ENCODE measurements at regions not wholly inside any gene's neighbourhood (a gene's known extent, or its start where the extent isn't known, plus 50 kb on each side); places are given as distances from the start of the nearest gene placed in this dataset.

GRCh38 chr12:48280572-48280971 lies 70.1 kb downstream of the ZNF641 start (continued):
- no peak for TF ChIP-seq PATZ1 (CRISPR knock-in tag; IDR thresholded peaks at IDR 0.05; ENCODE audit: borderline replicate concordance)

- no peak for TF ChIP-seq SNAI2 (CRISPR knock-in tag; IDR thresholded peaks at IDR 0.05)
- TF ChIP-seq RARB (CRISPR knock-in tag; IDR thresholded peaks at IDR 0.05) = no peak
- no peak for TF ChIP-seq TSHZ2 (CRISPR knock-in tag; IDR thresholded peaks at IDR 0.05)
- TF ChIP-seq PATZ1 (CRISPR knock-in tag; IDR thresholded peaks at IDR 0.05; ENCODE audit: borderline replicate concordance) = no peak
- no peak for TF ChIP-seq TCF4 (CRISPR knock-in tag; IDR thresholded peaks at IDR 0.05; ENCODE audit: borderline replicate concordance)
- TF ChIP-seq PPARA (CRISPR knock-in tag; IDR thresholded peaks at IDR 0.05; ENCODE audit: borderline replicate concordance) = no peak
- no peak for TF ChIP-seq CSRNP3 (CRISPR knock-in tag; IDR thresholded peaks at IDR 0.05)
- TF ChIP-seq GLIS3 (CRISPR knock-in tag; IDR thresholded peaks at IDR 0.05) = no peak
- no peak for TF ChIP-seq ZNF70 (CRISPR knock-in tag; IDR thresholded peaks at IDR 0.05)
- TF ChIP-seq ESRRG (CRISPR knock-in tag; IDR thresholded peaks at IDR 0.05) = no peak
- no peak for ATAC-seq
Measured at GRCh38 chr12:48279601-48280000, 71.1 kb downstream of the ZNF641 start.

- no peak for ATAC-seq
- TF ChIP-seq ZNF565 (CRISPR knock-in tag; conservative IDR thresholded peaks at IDR 0.05; ENCODE audit: low read depth) (no peak), RARB (CRISPR knock-in tag; IDR thresholded peaks at IDR 0.05) (no peak), OSR1 (CRISPR knock-in tag; IDR thresholded peaks at IDR 0.05) (no peak), TSHZ2 (CRISPR knock-in tag; IDR thresholded peaks at IDR 0.05) (no peak), ZNF70 (CRISPR knock-in tag; IDR thresholded peaks at IDR 0.05) (no peak), POU6F1 (CRISPR knock-in tag; IDR thresholded peaks at IDR 0.05; ENCODE audit: borderline replicate concordance, low read depth) (no peak)
Measured at GRCh38 chr12:48279101-48279500, 71.6 kb downstream of the ZNF641 start.

- no peak for ATAC-seq
- TF ChIP-seq ARNTL (CRISPR knock-in tag; IDR thresholded peaks at IDR 0.05; ENCODE audit: borderline replicate concordance, low read depth) (no peak), POU6F1 (CRISPR knock-in tag; IDR thresholded peaks at IDR 0.05; ENCODE audit: borderline replicate concordance, low read depth) (no peak), TOX (CRISPR knock-in tag; IDR thresholded peaks at IDR 0.05; ENCODE audit: borderline replicate concordance) (no peak), PPARA (CRISPR knock-in tag; IDR thresholded peaks at IDR 0.05; ENCODE audit: borderline replicate concordance) (no peak), ZFP30 (CRISPR knock-in tag; IDR thresholded peaks at IDR 0.05) (no peak), CREB5 (CRISPR knock-in tag; IDR thresholded peaks at IDR 0.05; ENCODE audit: low read depth) (no peak), OSR1 (CRISPR knock-in tag; IDR thresholded peaks at IDR 0.05) (no peak), BACH2 (CRISPR knock-in tag; IDR thresholded peaks at IDR 0.05; ENCODE audit: borderline replicate concordance) (no peak), ZC3H10 (CRISPR knock-in tag; IDR thresholded peaks at IDR 0.05) (no peak), GLIS3 (CRISPR knock-in tag; IDR thresholded peaks at IDR 0.05) (no peak), CSDC2 (CRISPR knock-in tag; IDR thresholded peaks at IDR 0.05) (no peak), ESRRG (CRISPR knock-in tag; IDR thresholded peaks at IDR 0.05) (no peak)
Measured at GRCh38 chr12:48276621-48277020, 73.5 kb upstream of the OR10AD1 start.
